GM18861 (cell line): ENCODE measurements at regions not wholly inside any gene's neighbourhood (a gene's known extent, or its start where the extent isn't known, plus 50 kb on each side); places are given as distances from the start of the nearest gene placed in this dataset.
"Not testable (repeated sequence)": the region's sequence is repeated elsewhere in the genome, so short reads cannot be mapped to it uniquely, and the experiment has no call there.

Source experiments
- ATAC-seq: cut with Tn5 transposase; IDR thresholded peaks from one replicate; pipeline ENCODE4 v1.9.1; 2021; ENCODE audit not compliant: unreplicated experiment

GRCh38 chr5:53733853-53734252, 173.4 kb downstream of the NDUFS4 start:
- no peak for ATAC-seq

DNA sequence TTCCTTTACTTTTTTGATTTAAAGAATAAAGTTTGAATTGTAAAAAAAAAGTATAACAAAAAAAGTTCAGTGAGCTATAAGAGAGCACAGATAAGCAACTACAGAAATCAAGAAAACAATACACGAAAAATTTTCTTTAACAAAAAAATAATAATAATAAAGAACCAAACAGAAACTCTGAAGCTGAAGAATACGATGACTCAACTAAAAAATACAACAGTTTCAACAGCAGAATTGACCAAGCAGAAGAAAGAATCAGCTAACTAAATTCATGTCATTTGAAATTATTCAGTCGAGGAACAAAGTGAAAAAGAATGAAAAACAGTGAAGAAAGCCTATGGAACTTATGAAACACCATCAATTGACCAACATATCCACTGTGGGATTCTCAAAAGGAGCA, 177.7 kb downstream of the NDUFS4 start:
- ATAC-seq = no peak

DNA sequence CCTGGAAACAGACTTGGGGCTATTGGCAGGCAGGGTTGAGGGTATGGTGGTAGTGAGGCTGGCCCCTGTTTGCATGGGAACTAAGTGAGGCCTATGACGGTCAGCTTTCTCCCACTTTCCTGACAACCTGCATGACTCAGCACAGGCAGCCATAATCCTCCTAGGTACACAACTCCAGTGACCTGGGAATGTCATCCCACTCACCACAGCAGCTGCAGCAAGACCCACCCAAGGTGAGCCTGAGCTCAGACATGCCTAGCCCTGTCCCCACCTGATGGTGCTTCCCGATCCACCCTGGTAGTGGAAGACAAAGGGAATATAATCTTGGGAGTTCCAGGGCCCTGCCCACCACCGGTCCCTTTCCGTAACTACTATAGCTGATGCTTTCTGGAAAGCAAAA, 178.7 kb downstream of the NDUFS4 start:
- ATAC-seq = no peak

DNA sequence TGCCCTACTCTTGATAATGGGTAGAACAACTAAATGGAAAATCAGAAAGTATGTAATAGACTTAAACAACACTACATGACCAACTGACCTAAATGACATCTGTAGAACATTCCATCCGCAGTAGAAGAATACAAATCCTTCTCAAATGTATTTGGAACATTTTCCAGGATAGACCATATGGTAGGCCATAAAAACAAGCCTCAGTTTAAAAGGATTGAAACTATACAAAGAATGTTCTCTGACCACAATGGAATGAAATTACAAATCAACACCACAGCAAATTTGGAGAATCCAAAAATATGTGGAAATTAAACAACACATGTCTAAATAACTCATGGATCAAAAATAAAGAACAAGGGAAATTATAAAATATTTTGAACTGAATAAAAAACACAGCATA, 189.2 kb downstream of the NDUFS4 start:
- ATAC-seq = no peak

GRCh38 chr5:53752282-53752681, 191.8 kb downstream of the NDUFS4 start:
- not testable (repeated sequence) for ATAC-seq

- ATAC-seq = no peak
Measured at GRCh38 chr5:53766673-53767072, 206.2 kb downstream of the NDUFS4 start.

GRCh38 chr5:53777864-53778618, 217.6 kb downstream of the NDUFS4 start:
- no peak for ATAC-seq

DNA sequence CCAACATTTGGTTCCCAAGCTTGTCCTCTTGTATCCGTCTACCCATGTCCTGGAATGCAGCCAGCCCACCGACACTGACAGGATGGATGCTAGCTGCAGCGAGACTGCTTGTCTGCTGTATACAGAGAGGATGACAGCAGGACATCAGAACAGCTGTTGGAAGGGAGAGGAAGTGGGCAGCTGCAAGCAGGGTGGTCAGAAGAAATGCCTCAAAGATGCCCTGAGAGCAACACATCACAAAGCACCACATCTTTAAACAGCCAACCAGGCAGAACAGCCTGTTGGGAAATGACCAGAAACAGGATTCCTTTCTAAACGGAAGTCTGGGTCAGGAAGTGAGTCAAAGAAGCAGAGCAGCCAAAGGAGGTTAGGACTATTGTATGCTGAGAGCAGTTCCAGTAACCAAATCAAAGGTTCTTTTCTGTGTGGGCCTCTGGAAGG, 219.1 kb downstream of the NDUFS4 start:
- ATAC-seq = no peak

GRCh38 chr5:53782620-53783019, 222.2 kb downstream of the NDUFS4 start:
- no peak for ATAC-seq

DNA sequence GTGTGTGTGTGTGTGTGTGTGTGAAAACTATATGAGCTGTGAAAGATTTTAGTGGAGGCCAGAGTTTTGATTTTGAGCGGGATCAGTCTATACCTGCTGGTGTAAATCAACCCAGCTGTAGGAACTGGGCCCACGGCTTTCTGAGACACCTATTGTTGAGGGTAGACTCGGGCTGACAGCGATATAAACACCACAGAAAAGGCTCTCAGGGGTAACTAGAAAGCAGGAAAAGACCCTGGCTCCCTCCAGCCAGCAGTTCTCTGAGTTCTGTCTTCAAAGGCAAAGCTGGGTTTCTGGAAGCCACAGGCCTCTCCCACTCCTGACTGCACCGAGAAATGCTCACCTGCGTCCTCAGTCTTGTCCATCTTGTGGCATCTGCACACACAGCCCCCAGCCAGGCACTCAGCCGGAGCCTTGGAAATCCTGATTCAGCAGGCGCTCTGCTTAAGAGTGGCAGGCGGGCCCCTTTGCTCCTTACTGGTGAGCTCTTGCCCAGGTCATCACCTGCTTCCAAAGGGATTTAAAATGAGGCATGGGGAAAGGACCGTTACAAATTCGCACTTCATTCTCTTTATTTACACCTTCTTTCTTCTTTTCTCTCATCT, 223.3 kb downstream of the NDUFS4 start:
- ATAC-seq = no peak

- ATAC-seq = no peak
Measured at GRCh38 chr5:53784596-53784995, 224.2 kb downstream of the NDUFS4 start.

DNA sequence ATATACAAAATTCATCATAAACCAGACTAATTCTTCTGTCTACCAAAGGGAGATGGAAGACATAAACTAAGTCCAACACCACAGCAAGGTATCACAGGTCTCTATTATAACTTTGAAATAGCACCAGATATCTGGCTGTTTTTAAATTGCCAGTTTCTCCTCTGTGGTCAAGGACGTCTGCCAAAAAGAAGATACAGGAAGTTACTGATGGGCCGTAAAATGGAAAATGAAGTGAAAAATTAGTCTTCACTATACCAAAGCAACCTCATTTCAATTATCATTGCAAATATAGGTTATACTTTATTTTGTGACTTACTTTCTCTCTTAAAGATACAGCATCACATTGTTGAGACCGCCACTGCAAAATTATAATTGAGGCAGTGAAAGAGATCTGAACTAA, 225.5 kb downstream of the NDUFS4 start:
- no peak for ATAC-seq

- no peak for ATAC-seq
Measured at GRCh38 chr5:53790026-53790425, 229.6 kb downstream of the NDUFS4 start.

DNA sequence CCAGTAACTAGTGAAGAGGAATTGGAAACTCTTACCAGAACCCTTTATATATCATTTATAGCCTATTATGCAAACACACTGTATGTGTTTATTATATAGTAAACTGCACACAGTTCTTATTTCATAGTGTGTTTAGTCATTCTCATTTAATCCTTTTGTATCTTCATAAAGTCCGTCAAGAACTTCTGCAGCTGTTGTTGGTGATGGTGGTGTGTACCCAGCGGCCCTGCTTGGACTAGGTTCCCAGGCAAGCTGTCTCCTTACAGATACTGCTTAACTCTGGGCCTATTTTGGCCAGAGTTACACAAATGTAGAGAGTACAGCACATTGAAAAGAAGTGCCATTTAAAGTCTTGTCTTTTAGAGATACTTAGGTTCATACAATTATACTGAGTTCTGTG, 231.9 kb downstream of the NDUFS4 start:
- no peak for ATAC-seq

- ATAC-seq = not testable (repeated sequence)
Measured at GRCh38 chr5:53799644-53800043, 239.2 kb downstream of the NDUFS4 start.

- not testable (repeated sequence) for ATAC-seq
Measured at GRCh38 chr5:53808392-53808791, 248.0 kb downstream of the NDUFS4 start.

DNA sequence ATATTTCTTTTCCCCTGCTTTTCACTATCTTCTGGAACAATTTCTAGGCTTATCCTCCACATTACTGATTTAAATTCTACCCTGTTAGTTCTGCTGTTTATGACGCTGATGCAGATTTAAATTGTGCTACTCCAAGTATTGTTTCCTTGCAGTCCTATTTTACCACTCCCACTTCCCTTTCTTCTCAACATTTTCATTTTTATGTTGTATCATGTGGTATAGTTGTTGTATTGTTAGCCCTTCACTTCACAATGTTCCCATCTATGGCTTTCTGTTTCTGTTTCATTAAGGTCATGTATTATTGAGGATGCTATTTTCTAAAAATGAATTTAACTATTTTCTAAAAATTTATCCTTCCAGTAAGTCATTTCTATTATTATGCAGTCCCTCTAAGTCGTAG, 254.4 kb downstream of the NDUFS4 start:
- ATAC-seq = no peak

GRCh38 chr5:53815471-53815870, 255.0 kb downstream of the NDUFS4 start:
- ATAC-seq = no peak

DNA sequence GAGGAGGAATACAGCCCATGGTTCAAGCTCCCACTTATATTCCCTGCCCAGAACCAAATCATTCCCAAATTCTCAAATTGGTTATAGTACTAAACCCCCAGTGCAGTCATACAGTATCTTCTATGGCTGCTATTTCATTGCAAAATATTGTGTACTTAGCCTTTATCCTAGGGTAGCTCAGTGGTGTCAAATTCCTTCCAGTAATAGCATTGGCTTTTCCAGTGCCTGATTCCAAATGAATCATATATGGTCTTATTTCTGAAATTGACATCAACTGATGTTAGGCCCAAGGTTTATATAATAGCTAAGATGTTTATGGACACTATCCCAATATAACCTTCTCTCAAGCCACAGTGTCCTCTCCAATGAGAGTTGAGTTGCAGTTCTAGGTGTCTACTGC, 256.7 kb downstream of the NDUFS4 start:
- no peak for ATAC-seq

- no peak for ATAC-seq
Measured at GRCh38 chr5:53819482-53819881, 259.0 kb downstream of the NDUFS4 start.

DNA sequence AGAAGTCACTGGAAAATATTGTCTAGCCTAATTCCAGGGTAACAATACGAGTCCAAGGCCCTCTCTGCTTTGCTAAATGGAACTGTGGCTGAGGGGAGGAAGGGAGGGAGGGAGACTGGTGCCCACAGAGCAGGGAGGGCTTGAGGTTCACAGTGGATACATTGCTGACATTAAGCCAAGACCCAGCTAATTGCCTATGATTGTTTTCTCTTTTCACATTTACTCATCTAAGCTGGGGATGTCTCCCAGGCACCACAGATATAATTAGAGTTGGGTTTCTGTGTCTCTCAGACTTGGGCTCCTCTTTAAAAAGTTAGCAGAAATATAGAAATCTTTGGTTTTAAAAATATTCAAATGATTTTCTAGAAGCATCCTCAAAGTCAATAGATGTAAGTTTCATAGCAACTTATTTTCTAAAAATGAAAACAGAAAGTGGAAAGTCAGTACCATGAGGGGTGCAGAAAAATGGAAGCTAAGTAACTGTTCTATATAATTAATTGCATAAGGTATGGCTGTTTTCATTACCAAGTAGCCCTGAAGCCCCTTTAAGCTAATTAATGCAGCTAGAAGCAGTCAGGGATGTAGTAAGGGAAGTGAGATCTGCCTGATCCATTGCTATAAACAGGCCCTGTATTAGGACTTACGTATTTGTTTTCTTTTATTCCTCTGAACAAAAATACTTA, 259.8 kb downstream of the NDUFS4 start:
- peak; percentile 40 for ATAC-seq

- ATAC-seq = peak; percentile 90
Measured at GRCh38 chr5:53820802-53821171, 260.3 kb downstream of the NDUFS4 start.
